ENCODE measurements at regions not wholly inside any gene's neighbourhood (a gene's known extent, or its start where the extent isn't known, plus 50 kb on each side); places are given as distances from the start of the nearest gene placed in this dataset.

GRCh38 chr7:19537942-19538401 is 170.9 kb downstream of the POLR1F start:
- no peak for TF ChIP-seq CTCF (IDR thresholded peaks at IDR 0.05; ENCODE audit: partially characterized antibody, unreplicated experiment)
- Mint-ChIP-seq H3K9me3 (ENCODE audit: unreplicated experiment) (peaks cover 4% of the 10 kb centered on the region), H3K4me1 (ENCODE audit: low read depth, unreplicated experiment) (no peaks in the 10 kb centered on the region), H3K27me3 (ENCODE audit: unreplicated experiment) (peaks cover 3% of the 10 kb centered on the region), H3K36me3 (ENCODE audit: unreplicated experiment) (no peaks in the 10 kb centered on the region), H3K4me3 (ENCODE audit: unreplicated experiment) (no peak overlapping the region), H3K27ac (ENCODE audit: unreplicated experiment) (no peak overlapping the region)
- no peak for DNase-seq

- TF ChIP-seq CTCF (IDR thresholded peaks at IDR 0.05; ENCODE audit: partially characterized antibody, unreplicated experiment) = no peak
Measured at GRCh38 chr7:19533266-19533665, 175.6 kb downstream of the POLR1F start.

GRCh38 chr7:19530852-19531251 is 178.0 kb downstream of the POLR1F start:
- H3K4me1 Mint-ChIP-seq (ENCODE audit: low read depth, unreplicated experiment) = no peaks in the 10 kb centered on the region
- H3K36me3 Mint-ChIP-seq (ENCODE audit: unreplicated experiment) = no peaks in the 10 kb centered on the region
- no peaks in the 10 kb centered on the region for H3K9me3 Mint-ChIP-seq (ENCODE audit: unreplicated experiment)
- no peak for TF ChIP-seq CTCF (IDR thresholded peaks at IDR 0.05; ENCODE audit: partially characterized antibody, unreplicated experiment)
- DNase-seq = no peak
- H3K27ac Mint-ChIP-seq (ENCODE audit: unreplicated experiment) = no peak overlapping the region
- H3K4me3 Mint-ChIP-seq (ENCODE audit: unreplicated experiment) = no peak overlapping the region
- H3K27me3 Mint-ChIP-seq (ENCODE audit: unreplicated experiment) = no peaks in the 10 kb centered on the region

More at GRCh38 chr7:19533266-19533665, 175.6 kb downstream of the POLR1F start:
- Mint-ChIP-seq H3K4me3 (ENCODE audit: unreplicated experiment) (no peak overlapping the region), H3K27ac (ENCODE audit: unreplicated experiment) (no peak overlapping the region), H3K36me3 (ENCODE audit: unreplicated experiment) (no peaks in the 10 kb centered on the region), H3K27me3 (ENCODE audit: unreplicated experiment) (no peaks in the 10 kb centered on the region), H3K4me1 (ENCODE audit: low read depth, unreplicated experiment) (no peaks in the 10 kb centered on the region), H3K9me3 (ENCODE audit: unreplicated experiment) (no peaks in the 10 kb centered on the region)
- no peak for DNase-seq

GRCh38 chr7:19530261-19530660 is 178.6 kb downstream of the POLR1F start:
- H3K36me3 Mint-ChIP-seq (ENCODE audit: unreplicated experiment) = no peaks in the 10 kb centered on the region
- TF ChIP-seq CTCF (IDR thresholded peaks at IDR 0.05; ENCODE audit: partially characterized antibody, unreplicated experiment) = no peak
- no peaks in the 10 kb centered on the region for H3K9me3 Mint-ChIP-seq (ENCODE audit: unreplicated experiment)
- H3K27ac Mint-ChIP-seq (ENCODE audit: unreplicated experiment) = no peak overlapping the region
- no peaks in the 10 kb centered on the region for H3K27me3 Mint-ChIP-seq (ENCODE audit: unreplicated experiment)
- no peak for DNase-seq
- H3K4me3 Mint-ChIP-seq (ENCODE audit: unreplicated experiment) = no peak overlapping the region
- no peaks in the 10 kb centered on the region for H3K4me1 Mint-ChIP-seq (ENCODE audit: low read depth, unreplicated experiment)

GRCh38 chr7:19526639-19527038 is 182.2 kb downstream of the POLR1F start:
- DNase-seq = no peak

More at GRCh38 chr7:19526639-19527038, 182.2 kb downstream of the POLR1F start:
- no peak for TF ChIP-seq CTCF (IDR thresholded peaks at IDR 0.05; ENCODE audit: partially characterized antibody, unreplicated experiment)
- Mint-ChIP-seq H3K4me1 (ENCODE audit: low read depth, unreplicated experiment) (no peaks in the 10 kb centered on the region), H3K27ac (ENCODE audit: unreplicated experiment) (no peak overlapping the region), H3K9me3 (ENCODE audit: unreplicated experiment) (no peaks in the 10 kb centered on the region), H3K36me3 (ENCODE audit: unreplicated experiment) (no peaks in the 10 kb centered on the region), H3K27me3 (ENCODE audit: unreplicated experiment) (no peaks in the 10 kb centered on the region), H3K4me3 (ENCODE audit: unreplicated experiment) (no peak overlapping the region)
